ENCODE measurements at regions not wholly inside any gene's neighbourhood (a gene's known extent, or its start where the extent isn't known, plus 50 kb on each side); places are given as distances from the start of the nearest gene placed in this dataset.
"Not testable (repeated sequence)": the region's sequence is repeated elsewhere in the genome, so short reads cannot be mapped to it uniquely, and the experiment has no call there.

DNA sequence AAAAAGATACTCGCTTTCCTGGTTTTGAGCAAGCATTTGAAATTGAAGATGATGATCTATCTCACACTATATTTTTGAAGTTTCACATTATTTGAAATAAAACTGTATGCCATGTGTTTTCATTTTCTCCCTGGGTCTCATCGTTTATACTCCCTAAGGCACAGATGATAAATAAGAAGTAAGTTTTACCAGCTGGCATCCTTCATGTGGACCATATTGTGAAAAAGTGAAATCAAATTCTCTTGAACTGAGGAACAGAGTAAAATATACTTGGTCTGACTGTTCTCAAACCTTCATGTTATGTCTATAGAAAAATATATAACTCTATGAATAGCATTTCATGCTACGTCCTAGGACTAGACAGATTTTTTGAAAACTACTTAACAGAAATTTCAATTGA, 1600.9 kb upstream of the C9orf72 start:
- Histone ChIP-seq H3K27me3 (no peaks in the 10 kb centered on the region), H3K4me3 (ENCODE audit: low read depth, low read length) (no peak overlapping the region), H3K9me3 (no peaks in the 10 kb centered on the region), H3K4me1 (0 out of 2 replicates have a peak, but pooled peaks cover 3% of the 10 kb centered on the region), H3K36me3 (no peaks in the 10 kb centered on the region)
- TF ChIP-seq, protein P1, sequence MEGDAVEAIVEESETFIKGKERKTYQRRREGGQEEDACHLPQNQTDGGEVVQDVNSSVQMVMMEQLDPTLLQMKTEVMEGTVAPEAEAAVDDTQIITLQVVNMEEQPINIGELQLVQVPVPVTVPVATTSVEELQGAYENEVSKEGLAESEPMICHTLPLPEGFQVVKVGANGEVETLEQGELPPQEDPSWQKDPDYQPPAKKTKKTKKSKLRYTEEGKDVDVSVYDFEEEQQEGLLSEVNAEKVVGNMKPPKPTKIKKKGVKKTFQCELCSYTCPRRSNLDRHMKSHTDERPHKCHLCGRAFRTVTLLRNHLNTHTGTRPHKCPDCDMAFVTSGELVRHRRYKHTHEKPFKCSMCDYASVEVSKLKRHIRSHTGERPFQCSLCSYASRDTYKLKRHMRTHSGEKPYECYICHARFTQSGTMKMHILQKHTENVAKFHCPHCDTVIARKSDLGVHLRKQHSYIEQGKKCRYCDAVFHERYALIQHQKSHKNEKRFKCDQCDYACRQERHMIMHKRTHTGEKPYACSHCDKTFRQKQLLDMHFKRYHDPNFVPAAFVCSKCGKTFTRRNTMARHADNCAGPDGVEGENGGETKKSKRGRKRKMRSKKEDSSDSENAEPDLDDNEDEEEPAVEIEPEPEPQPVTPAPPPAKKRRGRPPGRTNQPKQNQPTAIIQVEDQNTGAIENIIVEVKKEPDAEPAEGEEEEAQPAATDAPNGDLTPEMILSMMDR (IDR thresholded peaks at IDR 0.05; ENCODE audit: low read depth, low read length), result no peak
- no peak for DNase-seq

DNA sequence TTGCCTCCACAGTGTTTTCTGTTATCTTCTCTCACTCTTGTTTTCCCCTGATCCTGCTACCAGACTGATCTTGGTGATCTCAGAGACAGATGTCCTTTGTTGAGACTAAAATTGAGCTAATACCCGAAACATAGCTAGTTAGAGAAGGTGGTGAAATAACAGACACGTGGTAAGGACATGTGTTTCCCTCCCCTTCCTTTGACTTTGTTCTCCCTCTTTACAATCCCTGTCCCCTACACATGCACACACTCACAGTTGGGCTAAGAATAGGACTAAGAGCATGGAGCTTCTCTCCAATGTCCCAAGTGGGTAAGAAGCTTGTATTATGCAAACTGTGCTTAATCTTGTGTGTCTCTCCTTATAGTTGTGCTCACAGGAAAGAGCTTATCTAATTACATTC, 1603.0 kb upstream of the C9orf72 start:
- TF ChIP-seq, protein P1 (IDR thresholded peaks at IDR 0.05; ENCODE audit: low read depth, low read length), result no peak
- Histone ChIP-seq H3K9me3 (no peaks in the 10 kb centered on the region), H3K36me3 (no peaks in the 10 kb centered on the region), H3K27me3 (no peaks in the 10 kb centered on the region), H3K4me3 (ENCODE audit: low read depth, low read length) (no peak overlapping the region), H3K4me1 (0 out of 2 replicates have a peak, but pooled peaks cover 3% of the 10 kb centered on the region)
- no peak for DNase-seq

DNA sequence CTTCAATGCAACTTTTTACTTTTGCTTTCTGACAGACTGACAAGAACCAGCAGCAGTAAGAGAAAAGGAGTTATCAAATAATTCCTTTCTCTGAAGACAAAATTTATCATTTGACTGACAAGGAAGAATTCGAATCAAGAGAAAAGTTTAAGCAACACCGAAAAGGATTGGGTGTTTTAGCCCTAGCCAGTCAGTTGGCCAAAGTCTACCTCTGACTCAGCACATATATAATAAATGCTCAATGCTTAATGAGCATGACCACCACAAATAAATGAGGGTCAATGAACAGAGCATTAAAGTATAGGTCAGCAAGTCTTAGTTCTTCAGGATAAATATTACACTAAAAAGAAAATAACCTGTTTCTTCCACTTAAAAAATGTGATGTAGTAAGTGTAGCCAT, 1603.5 kb upstream of the C9orf72 start:
- H3K27me3 ChIP-seq, result no peaks in the 10 kb centered on the region
- TF ChIP-seq, protein P1 (IDR thresholded peaks at IDR 0.05; ENCODE audit: low read depth, low read length), result no peak
- 0 out of 2 replicates have a peak, but pooled peaks cover 3% of the 10 kb centered on the region for H3K4me1 ChIP-seq
- no peak for DNase-seq
- no peaks in the 10 kb centered on the region for H3K9me3 ChIP-seq
- H3K4me3 ChIP-seq (ENCODE audit: low read depth, low read length), result no peak overlapping the region
- H3K36me3 ChIP-seq, result no peaks in the 10 kb centered on the region

DNA sequence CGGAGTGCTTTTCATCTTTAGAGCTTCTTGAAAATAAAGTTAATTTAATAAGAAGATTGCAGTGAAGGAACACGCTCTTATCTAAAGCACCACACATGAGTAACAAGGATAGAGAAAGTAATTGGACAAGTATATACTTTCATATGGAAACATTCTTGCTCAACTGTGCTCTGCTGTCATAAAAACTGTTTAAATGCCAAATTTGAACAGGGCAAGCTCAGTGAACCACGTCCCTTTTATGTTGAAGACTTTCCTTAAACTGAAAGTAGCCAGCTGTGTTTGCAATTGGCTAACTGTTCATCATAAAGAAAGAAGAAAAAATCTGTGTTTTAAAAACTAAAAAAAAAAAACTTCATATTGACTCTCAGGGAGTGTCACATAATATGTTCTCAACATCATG, 1610.7 kb upstream of the C9orf72 start:
- Histone ChIP-seq H3K4me1 (no peaks in the 10 kb centered on the region), H3K36me3 (no peaks in the 10 kb centered on the region), H3K4me3 (ENCODE audit: low read depth, low read length) (no peak overlapping the region), H3K9me3 (no peaks in the 10 kb centered on the region), H3K27me3 (no peaks in the 10 kb centered on the region)
- no peak for DNase-seq
- TF ChIP-seq, protein P1 (IDR thresholded peaks at IDR 0.05; ENCODE audit: low read depth, low read length), result no peak

DNA sequence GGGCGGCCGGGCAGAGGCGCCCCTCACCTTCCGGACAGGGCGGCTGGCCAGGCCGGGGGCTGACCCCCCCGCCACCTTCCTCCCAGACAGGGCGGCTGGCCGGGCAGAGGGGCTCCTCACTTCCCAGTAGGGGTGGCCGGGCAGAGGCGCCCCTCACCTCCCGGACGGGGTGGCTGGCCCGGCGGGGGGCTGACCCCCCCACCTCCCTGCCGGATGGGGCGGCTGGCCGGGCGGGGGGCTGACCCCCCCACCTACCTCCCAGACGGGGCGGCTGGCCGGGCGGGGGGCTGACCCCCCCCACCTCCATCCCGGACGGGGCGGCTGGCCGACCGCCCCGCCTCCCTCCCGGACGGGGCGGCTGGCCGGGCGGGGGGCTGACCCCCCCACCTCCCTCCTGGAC, 1615.5 kb upstream of the C9orf72 start:
- not testable (repeated sequence) for DNase-seq; H3K9me3 ChIP-seq; H3K4me1 ChIP-seq; H3K36me3 ChIP-seq; H3K4me3 ChIP-seq (ENCODE audit: low read depth, low read length); H3K27me3 ChIP-seq

DNA sequence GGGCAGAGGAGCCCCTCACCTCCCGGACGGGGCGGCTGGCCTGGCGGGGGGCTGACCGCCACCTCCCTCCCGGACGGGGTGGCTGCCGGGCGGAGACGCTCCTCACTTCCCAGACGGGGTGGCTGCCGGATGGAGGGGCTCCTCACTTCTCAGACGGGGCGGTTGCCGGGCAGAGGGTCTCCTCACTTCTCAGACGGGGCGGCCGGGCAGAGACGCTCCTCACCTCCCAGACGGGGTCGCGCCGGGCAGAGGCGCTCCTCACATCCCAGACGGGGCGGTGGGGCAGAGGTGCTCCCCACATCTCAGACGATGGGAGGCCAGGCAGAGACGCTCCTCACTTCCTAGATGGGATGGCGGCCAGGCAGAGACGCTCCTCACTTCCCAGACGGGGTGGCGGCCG, 1615.9 kb upstream of the C9orf72 start:
- H3K9me3 ChIP-seq; H3K4me1 ChIP-seq; H3K27me3 ChIP-seq; H3K36me3 ChIP-seq; DNase-seq; H3K4me3 ChIP-seq (ENCODE audit: low read depth, low read length): not testable (repeated sequence)

DNA sequence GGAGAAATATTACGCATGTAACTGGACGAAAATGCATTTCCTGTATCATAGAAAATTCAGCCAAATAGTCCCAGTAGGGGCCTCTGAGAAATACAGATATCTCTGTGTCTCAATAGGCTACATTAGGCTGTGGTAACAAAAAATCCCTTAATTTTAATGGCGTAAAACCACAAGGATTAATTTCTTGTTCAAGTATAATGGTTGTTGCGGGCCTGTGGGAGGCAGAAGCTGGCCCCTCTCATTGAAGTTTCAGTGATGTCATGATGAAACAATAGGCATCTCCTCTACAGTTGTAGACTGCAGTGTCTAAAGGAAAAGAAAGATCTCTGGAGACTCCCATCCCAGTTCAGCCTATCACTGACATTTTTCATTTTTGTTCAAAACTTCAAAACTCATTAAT, 1625.6 kb upstream of the C9orf72 start:
- TF ChIP-seq, protein P1 (IDR thresholded peaks at IDR 0.05; ENCODE audit: low read depth, low read length), result no peak
- no peaks in the 10 kb centered on the region for H3K36me3 ChIP-seq
- DNase-seq, result no peak
- H3K4me1 ChIP-seq, result no peaks in the 10 kb centered on the region
- no peaks in the 10 kb centered on the region for H3K9me3 ChIP-seq
- H3K4me3 ChIP-seq (ENCODE audit: low read depth, low read length), result no peak overlapping the region
- no peaks in the 10 kb centered on the region for H3K27me3 ChIP-seq
